PC-3 (cell line): ENCODE measurements at regions not wholly inside any gene's neighbourhood (a gene's known extent, or its start where the extent isn't known, plus 50 kb on each side); places are given as distances from the start of the nearest gene placed in this dataset.

Experiments used
- ATAC-seq: fragments of 200-7000 bp; cut with Tn5 transposase; 2 replicates; pipeline ENCODE4 v1.9.1; 2020; ENCODE audit warnings: mild to moderate bottlenecking, moderate library complexity
- BruUV-seq: library from RNA; stranded (reverse); fragments of 400-500 nt; replicated peaks from 2 replicates; lab custom pipeline; 2021; lab: Mats Ljungman, UMichigan
- CTCF ChIA-PET: fragments of 300-600 bp; sonication (Branson Sonifier 250); formaldehyde crosslinking; loops from one replicate; lab custom pipeline; 2022; ENCODE audit warnings: antibody characterized with exemption; lab: Charles Lee
- POLR2A ChIA-PET: fragments of 300-600 bp; sonication (Branson Sonifier 250); formaldehyde crosslinking; loops from one replicate; lab custom pipeline; 2022; ENCODE audit warnings: antibody characterized with exemption; ENCODE audit not compliant: unreplicated experiment; lab: Charles Lee
- DNase-seq: peaks from one replicate; pipeline ENCODE4 v3.0.0-alpha.2; 2015
- H2AFZ ChIP-seq: fragments of 300-600 bp; sonication (generic); 2 replicates; pipeline ENCODE4 v1.6.0; 2016; ENCODE audit warnings: antibody characterized with exemption, low read length
- H3F3A ChIP-seq: fragments of 300-600 bp; sonication (generic); one replicate; pipeline ENCODE4 v1.6.0; 2017; ENCODE audit warnings: antibody characterized with exemption, low read length, control low read depth, mild to moderate bottlenecking; ENCODE audit not compliant: unreplicated experiment
- H3K27ac ChIP-seq: fragments of 300-600 bp; sonication (generic); 2 replicates; pipeline ENCODE4 v1.5.1; 2016; ENCODE audit warnings: mild to moderate bottlenecking, low read length
- H3K27me3 ChIP-seq: fragments of 300-600 bp; sonication (generic); 2 replicates; pipeline ENCODE4 v1.6.1; 2016; ENCODE audit warnings: low read length, mixed read lengths
- H3K36me3 ChIP-seq: fragments of 300-600 bp; sonication (generic); 2 replicates; pipeline ENCODE4 v1.6.1; 2016; ENCODE audit warnings: low read depth, mixed run types, low read length, mixed read lengths
- H3K4me1 ChIP-seq: fragments of 300-600 bp; sonication (generic); 2 replicates; pipeline ENCODE4 v1.5.1; 2016; ENCODE audit warnings: low read length; ENCODE audit not compliant: insufficient read depth
- H3K4me2 ChIP-seq: fragments of 300-600 bp; sonication (generic); 2 replicates; pipeline ENCODE4 v1.6.0; 2016; ENCODE audit warnings: low read length
- H3K4me3 ChIP-seq: fragments of 300-600 bp; sonication (generic); 2 replicates; pipeline ENCODE4 v1.5.1; 2016; ENCODE audit warnings: mild to moderate bottlenecking, low read length, mixed read lengths
- H3K79me2 ChIP-seq: fragments of 300-600 bp; sonication (generic); 2 replicates; pipeline ENCODE4 v1.6.1; 2017; ENCODE audit warnings: low read length, mixed read lengths
- H3K9ac ChIP-seq: fragments of 300-600 bp; sonication (generic); 2 replicates; pipeline ENCODE4 v1.6.0; 2016; ENCODE audit warnings: mild to moderate bottlenecking, low read length
- H3K9me2 ChIP-seq: fragments of 300-600 bp; sonication (generic); replicated peaks from 2 replicates; pipeline ENCODE4 v1.6.1; 2016; ENCODE audit warnings: mixed run types, low read length, mixed read lengths
- H3K9me3 ChIP-seq: fragments of 300-600 bp; sonication (generic); 2 replicates; pipeline ENCODE4 v1.6.1; 2016; ENCODE audit warnings: low read length, mixed read lengths
- H4K20me1 ChIP-seq: fragments of 300-600 bp; sonication (generic); 2 replicates; pipeline ENCODE4 v1.6.1; 2016; ENCODE audit warnings: low read length, mixed read lengths
- CTCF ChIP-seq: fragments of 300-600 bp; sonication (generic); conservative IDR thresholded peaks from 2 replicates; pipeline ENCODE4 v1.5.1; 2017; ENCODE audit warnings: antibody characterized with exemption, low read depth, mild to moderate bottlenecking, low read length
- EZH2 ChIP-seq: fragments of 300-600 bp; sonication (generic); IDR thresholded peaks from one replicate; pipeline ENCODE4 v1.6.1; 2017; ENCODE audit warnings: antibody characterized with exemption, mild to moderate bottlenecking, low read length; ENCODE audit not compliant: unreplicated experiment
- EZH2phosphoT487 ChIP-seq: fragments of 300-600 bp; sonication (generic); IDR thresholded peaks from 2 replicates; pipeline ENCODE4 v1.6.1; 2018; ENCODE audit warnings: mild to moderate bottlenecking, antibody characterized with exemption, low read length, borderline replicate concordance
- intact Hi-C: fragments of 100-400 bp; cut with micrococcal nuclease; formaldehyde crosslinking; loops from 2 replicates; pipeline ENCODE4 v1.9.0; 2023

GRCh38 chr3:7978087-7978422 is 523.6 kb upstream of the LMCD1 start:
- no TSS peak for BruUV-seq
- H3K36me3 ChIP-seq: no peaks in the 10 kb centered on the region
- no peak overlapping the region for H3K4me3 ChIP-seq
- H3K79me2 ChIP-seq: no peaks in the 10 kb centered on the region
- TF ChIP-seq CTCF (no peak), EZH2 (no peak), EZH2phosphoT487 (no peak)
- DNase-seq (no peak), ATAC-seq (no peak)
- no peaks in the 10 kb centered on the region for H3K4me1 ChIP-seq
- H4K20me1 ChIP-seq: no peaks in the 10 kb centered on the region
- no peak overlapping the region for H3K9ac ChIP-seq
- no peaks in the 10 kb centered on the region for H3F3A ChIP-seq
- ChIA-PET CTCF (no interaction called here), POLR2A (no interaction called here)
- no peaks in the 10 kb centered on the region for H3K27me3 ChIP-seq
- H3K27ac ChIP-seq: no peak overlapping the region
- no peak overlapping the region for H3K4me2 ChIP-seq
- H3K9me3 ChIP-seq: 0 out of 2 replicates have a peak, but pooled peaks cover 5% of the 10 kb centered on the region
- no peaks in the 10 kb centered on the region for H3K9me2 ChIP-seq
- intact Hi-C loops: no loop called here
- no peak overlapping the region for H2AFZ ChIP-seq

- no peaks in the 10 kb centered on the region for H4K20me1 ChIP-seq
- H3F3A ChIP-seq: no peaks in the 10 kb centered on the region
- no peaks in the 10 kb centered on the region for H3K9me2 ChIP-seq
- no peak overlapping the region for H3K27ac ChIP-seq
- no peak overlapping the region for H3K4me3 ChIP-seq
- ChIA-PET CTCF (no interaction called here), POLR2A (no interaction called here)
- H3K9ac ChIP-seq: no peak overlapping the region
- DNase-seq (no peak), ATAC-seq (no peak)
- no peaks in the 10 kb centered on the region for H3K79me2 ChIP-seq
- H3K4me1 ChIP-seq: no peaks in the 10 kb centered on the region
- TF ChIP-seq CTCF (no peak), EZH2phosphoT487 (no peak)
- H3K9me3 ChIP-seq: peaks cover 11% of the 10 kb centered on the region; the same call in 1 of the 2 replicates
- intact Hi-C loops: no loop called here
- H3K4me2 ChIP-seq: no peak overlapping the region
- H2AFZ ChIP-seq: no peak overlapping the region
- H3K27me3 ChIP-seq: no peaks in the 10 kb centered on the region
- BruUV-seq: no TSS peak
- H3K36me3 ChIP-seq: no peaks in the 10 kb centered on the region
Observed at GRCh38 chr3:7982126-7982525, 519.5 kb upstream of the LMCD1 start.

- no peaks in the 10 kb centered on the region for H3K9me2 ChIP-seq
- CTCF ChIA-PET: no interaction called here
- H3K4me1 ChIP-seq: no peaks in the 10 kb centered on the region
- no TSS peak for BruUV-seq
- no peaks in the 10 kb centered on the region for H3K36me3 ChIP-seq
- no peak for DNase-seq
- H3K27ac ChIP-seq: no peak overlapping the region
- no peaks in the 10 kb centered on the region for H3K27me3 ChIP-seq
- H4K20me1 ChIP-seq: no peaks in the 10 kb centered on the region
- no peak overlapping the region for H2AFZ ChIP-seq
- H3K4me2 ChIP-seq: no peak overlapping the region
- TF ChIP-seq EZH2phosphoT487: no peak
- no peak overlapping the region for H3K9ac ChIP-seq
- intact Hi-C loops: no loop called here
- 0 out of 2 replicates have a peak, but pooled peaks cover 5% of the 10 kb centered on the region for H3K9me3 ChIP-seq
- no peak overlapping the region for H3K4me3 ChIP-seq
- no peaks in the 10 kb centered on the region for H3K79me2 ChIP-seq
- ATAC-seq: no peak
- no peaks in the 10 kb centered on the region for H3F3A ChIP-seq
- POLR2A ChIA-PET: no interaction called here
Observed at GRCh38 chr3:7999384-7999783, 502.2 kb upstream of the LMCD1 start.
